Nephron (organoid): ENCODE measurements at regions not wholly inside any gene's neighbourhood (a gene's known extent, or its start where the extent isn't known, plus 50 kb on each side); places are given as distances from the start of the nearest gene placed in this dataset.

Experiments
- H3K27ac Mint-ChIP-seq, 3 experiments: 2 replicates each; pipeline ENCODE4 v1.8.0; 2020; ENCODE audit warnings: mixed read lengths in 3 of 3, mild to moderate bottlenecking in 2 of 3, moderate library complexity in 1 of 3
- H3K27me3 Mint-ChIP-seq: 2 replicates; pipeline ENCODE4 v1.8.0; 2021; ENCODE audit warnings: low read depth, mild to moderate bottlenecking, moderate library complexity, mixed read lengths
- H3K36me3 Mint-ChIP-seq: 2 replicates; pipeline ENCODE4 v1.8.0; 2020; ENCODE audit warnings: low read depth, mixed read lengths
- H3K4me1 Mint-ChIP-seq: 2 replicates; pipeline ENCODE4 v1.8.0; 2020; ENCODE audit warnings: mixed read lengths
- H3K4me3 Mint-ChIP-seq, 3 experiments: 2 replicates each; pipeline ENCODE4 v1.8.0; 2020; ENCODE audit warnings: mild to moderate bottlenecking in 3 of 3, mixed read lengths in 3 of 3, moderate library complexity in 2 of 3
- H3K9me3 Mint-ChIP-seq: 2 replicates; pipeline ENCODE4 v1.8.0; 2020; ENCODE audit warnings: mixed read lengths
- TF ChIP-seq, protein P1 (sequence below), 3 experiments: fragments of 200-600 bp; sonication (generic); IDR thresholded peaks; one replicate each; pipeline ENCODE4 v1.5.0; 2021; ENCODE audit warnings: antibody characterized with exemption in 3 of 3; ENCODE audit not compliant: unreplicated experiment in 3 of 3

DNA sequence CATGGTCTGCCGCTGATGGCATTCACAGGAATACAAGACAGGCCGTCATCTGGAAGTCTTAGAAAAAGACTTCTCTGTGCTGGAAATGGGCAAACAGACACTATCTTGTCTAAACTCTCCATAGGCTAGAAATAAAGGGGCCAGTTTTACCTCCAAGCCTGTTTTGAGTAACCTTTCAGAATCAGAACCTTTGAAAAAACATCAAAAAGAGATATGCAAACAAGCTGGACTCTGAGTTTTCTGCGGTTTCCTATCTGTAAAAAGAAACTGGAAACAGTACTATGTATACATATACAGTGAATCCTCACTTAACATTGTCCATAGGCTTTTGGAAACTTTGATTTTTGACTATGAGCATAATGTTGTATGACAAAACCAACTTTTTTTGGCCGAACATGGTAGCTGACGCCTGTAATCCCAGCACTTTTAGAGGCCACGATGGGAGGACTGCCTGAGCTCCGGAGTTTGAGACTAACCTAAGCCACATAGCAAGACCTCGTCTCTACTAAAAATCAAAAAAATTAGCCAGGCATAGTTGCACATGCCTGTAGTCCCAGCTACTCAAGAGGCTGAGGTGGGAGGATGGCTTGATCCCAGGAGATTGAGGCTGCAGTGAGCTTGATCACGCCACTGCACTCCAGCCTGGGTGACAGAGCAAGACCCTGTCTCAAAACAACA is 92.9 kb upstream of the MAX start:
- H3K36me3 Mint-ChIP-seq: no peaks in the 10 kb centered on the region
- TF ChIP-seq, protein P1, sequence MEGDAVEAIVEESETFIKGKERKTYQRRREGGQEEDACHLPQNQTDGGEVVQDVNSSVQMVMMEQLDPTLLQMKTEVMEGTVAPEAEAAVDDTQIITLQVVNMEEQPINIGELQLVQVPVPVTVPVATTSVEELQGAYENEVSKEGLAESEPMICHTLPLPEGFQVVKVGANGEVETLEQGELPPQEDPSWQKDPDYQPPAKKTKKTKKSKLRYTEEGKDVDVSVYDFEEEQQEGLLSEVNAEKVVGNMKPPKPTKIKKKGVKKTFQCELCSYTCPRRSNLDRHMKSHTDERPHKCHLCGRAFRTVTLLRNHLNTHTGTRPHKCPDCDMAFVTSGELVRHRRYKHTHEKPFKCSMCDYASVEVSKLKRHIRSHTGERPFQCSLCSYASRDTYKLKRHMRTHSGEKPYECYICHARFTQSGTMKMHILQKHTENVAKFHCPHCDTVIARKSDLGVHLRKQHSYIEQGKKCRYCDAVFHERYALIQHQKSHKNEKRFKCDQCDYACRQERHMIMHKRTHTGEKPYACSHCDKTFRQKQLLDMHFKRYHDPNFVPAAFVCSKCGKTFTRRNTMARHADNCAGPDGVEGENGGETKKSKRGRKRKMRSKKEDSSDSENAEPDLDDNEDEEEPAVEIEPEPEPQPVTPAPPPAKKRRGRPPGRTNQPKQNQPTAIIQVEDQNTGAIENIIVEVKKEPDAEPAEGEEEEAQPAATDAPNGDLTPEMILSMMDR (IDR thresholded peaks at IDR 0.05; ENCODE audit: unreplicated experiment in 3 of 3): no peak
- no peaks in the 10 kb centered on the region for H3K27me3 Mint-ChIP-seq
- no peaks in the 10 kb centered on the region for H3K9me3 Mint-ChIP-seq
- no peak overlapping the region for H3K27ac Mint-ChIP-seq
- no peaks in the 10 kb centered on the region for H3K4me1 Mint-ChIP-seq
- H3K4me3 Mint-ChIP-seq: no peak overlapping the region

- TF ChIP-seq, protein P1 (IDR thresholded peaks at IDR 0.05; ENCODE audit: unreplicated experiment in 3 of 3): no peak
- Mint-ChIP-seq H3K27me3 (peaks cover 4% of the 10 kb centered on the region), H3K9me3 (no peaks in the 10 kb centered on the region), H3K4me1 (no peaks in the 10 kb centered on the region), H3K36me3 (no peaks in the 10 kb centered on the region), H3K27ac (no peak overlapping the region), H3K4me3 (no peak overlapping the region)
Observed at GRCh38 chr14:65198346-65198745, 96.0 kb upstream of the MAX start.

GRCh38 chr14:65200454-65200853 is 98.1 kb upstream of the MAX start:
- Mint-ChIP-seq H3K4me3 (no peak overlapping the region), H3K4me1 (peaks cover 4% of the 10 kb centered on the region), H3K9me3 (no peaks in the 10 kb centered on the region), H3K27me3 (peaks cover 4% of the 10 kb centered on the region), H3K27ac (no peak overlapping the region), H3K36me3 (no peaks in the 10 kb centered on the region)
- TF ChIP-seq, protein P1 (IDR thresholded peaks at IDR 0.05; ENCODE audit: unreplicated experiment in 3 of 3): no peak

DNA sequence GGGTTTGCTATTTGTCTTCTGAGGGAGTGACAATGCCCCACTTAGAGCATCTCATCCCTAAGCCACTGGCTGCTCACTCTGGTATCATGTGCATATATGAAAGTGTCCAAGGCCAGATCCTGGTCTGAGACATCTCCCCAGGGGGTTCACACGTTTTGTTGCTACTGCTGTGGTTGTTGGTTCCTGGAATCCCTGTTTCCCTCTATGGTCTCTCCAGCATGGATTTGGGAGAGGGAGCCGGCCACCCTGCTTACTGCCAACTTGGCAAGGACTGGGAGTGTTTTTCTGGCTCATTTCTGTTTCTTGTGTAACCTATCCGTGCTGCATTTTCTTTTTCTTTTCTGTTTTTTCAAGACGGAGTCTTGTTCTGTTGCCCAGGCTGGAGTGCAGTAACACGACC is 101.3 kb upstream of the MAX start:
- H3K27ac Mint-ChIP-seq: no peak overlapping the region
- peaks cover 4% of the 10 kb centered on the region for H3K27me3 Mint-ChIP-seq
- H3K4me1 Mint-ChIP-seq: peaks cover 6% of the 10 kb centered on the region

DNA sequence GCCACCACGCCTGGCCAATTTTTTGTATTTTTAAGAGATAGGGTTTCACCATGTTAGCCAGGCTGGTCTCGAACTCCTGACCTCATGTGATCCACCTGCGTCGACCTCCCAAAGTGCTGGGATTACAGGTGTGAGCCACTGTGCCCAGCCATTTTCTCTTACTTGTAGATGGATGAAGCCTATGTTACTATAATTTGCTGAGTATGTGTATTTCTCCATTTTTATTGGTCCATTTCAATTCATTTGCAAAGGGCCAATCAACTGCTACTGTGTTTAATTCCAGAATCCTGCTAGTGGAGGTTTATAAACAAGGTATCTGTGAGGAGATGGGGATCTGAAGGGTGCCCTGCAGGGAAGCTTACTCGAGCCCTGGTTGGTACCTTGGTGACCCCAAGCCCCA is 101.7 kb upstream of the MAX start:
- Mint-ChIP-seq H3K4me1 (peaks cover 6% of the 10 kb centered on the region), H3K27ac (no peak overlapping the region), H3K36me3 (no peaks in the 10 kb centered on the region), H3K4me3 (no peak overlapping the region), H3K9me3 (no peaks in the 10 kb centered on the region), H3K27me3 (peaks cover 4% of the 10 kb centered on the region)
- TF ChIP-seq, protein P1 (IDR thresholded peaks at IDR 0.05; ENCODE audit: unreplicated experiment in 3 of 3): no peak

More for the DNA sequence above, 101.3 kb upstream of the MAX start:
- no peaks in the 10 kb centered on the region for H3K9me3 Mint-ChIP-seq
- no peaks in the 10 kb centered on the region for H3K36me3 Mint-ChIP-seq
- TF ChIP-seq, protein P1 (IDR thresholded peaks at IDR 0.05; ENCODE audit: unreplicated experiment in 3 of 3): no peak
- H3K4me3 Mint-ChIP-seq: no peak overlapping the region

GRCh38 chr14:65206078-65206447 is 103.7 kb upstream of the MAX start:
- TF ChIP-seq, protein P1 (IDR thresholded peaks at IDR 0.05; ENCODE audit: unreplicated experiment in 3 of 3): no peak
- Mint-ChIP-seq H3K36me3 (no peaks in the 10 kb centered on the region), H3K27ac (no peak overlapping the region), H3K4me3 (no peak overlapping the region), H3K9me3 (no peaks in the 10 kb centered on the region), H3K27me3 (peaks cover 4% of the 10 kb centered on the region), H3K4me1 (peaks cover 6% of the 10 kb centered on the region)
